Lower leg skin (tissue), 3 donors: ENCODE measurements at regions not wholly inside any gene's neighbourhood (a gene's known extent, or its start where the extent isn't known, plus 50 kb on each side); places are given as distances from the start of the nearest gene placed in this dataset.

ENCODE experiments used
- CTCF ChIP-seq, 3 donors: fragments of 450-650 bp; IDR thresholded peaks; one replicate each; pipeline ENCODE4 v1.5.1; 2016; ENCODE audit warnings: antibody characterized with exemption in 3 of 3, mild to moderate bottlenecking in 3 of 3, moderate library complexity in 2 of 3
- POLR2A ChIP-seq, 2 donors: fragments of 450-650 bp; IDR thresholded peaks; one replicate each; pipeline ENCODE4 v1.6.1; 2016 to 2017; ENCODE audit warnings: antibody characterized with exemption in 2 of 2, mild to moderate bottlenecking in 1 of 2, moderate library complexity in 1 of 2

- no peak for TF ChIP-seq CTCF (IDR thresholded peaks at IDR 0.05)
- TF ChIP-seq POLR2A (IDR thresholded peaks at IDR 0.05): no peak
Measured at GRCh38 chrX:113457719-113458118, 617.1 kb upstream of the AMOT start.
